Kidney (tissue), 13 donors: ENCODE measurements at regions not wholly inside any gene's neighbourhood (a gene's known extent, or its start where the extent isn't known, plus 50 kb on each side); places are given as distances from the start of the nearest gene placed in this dataset.

Experiments used
- DNase-seq, 5 donors: peaks; one replicate each; pipeline ENCODE4 v3.0.0-alpha.2; 2013 to 2020
- FAIRE-seq: peaks from 2 replicates; lab custom pipeline; 2012; peaks lifted over from hg19 to GRCh38; lab: Jason Lieb, UNC
- H3K27ac ChIP-seq, 2 donors: one replicate each; pipeline ENCODE4 v1.7.0; 2013; ENCODE audit warnings: low read depth in 2 of 2, low read length in 2 of 2, inconsistent platforms in 1 of 2
- H3K27me3 ChIP-seq: one replicate; pipeline ENCODE4 v1.7.1; 2013; ENCODE audit warnings: low read length, inconsistent platforms; ENCODE audit not compliant: control insufficient read depth, insufficient read depth
- H3K36me3 ChIP-seq, 3 donors: one replicate each; pipeline versions ENCODE4 v1.7.0 to v1.7.1; 2013; ENCODE audit warnings: low read length in 3 of 3, control low read depth in 1 of 3, inconsistent platforms in 1 of 3; ENCODE audit not compliant: insufficient read depth in 3 of 3, control insufficient read depth in 2 of 3
- H3K4me1 ChIP-seq, 3 donors: one replicate each; pipeline versions ENCODE4 v1.7.0 to v1.7.1; 2013; ENCODE audit warnings: low read length in 3 of 3, inconsistent platforms in 1 of 3, low read depth in 1 of 3; ENCODE audit not compliant: control insufficient read depth in 2 of 3, insufficient read depth in 2 of 3
- H3K4me3 ChIP-seq, 3 donors: one replicate each; pipeline versions ENCODE4 v1.7.0 to v1.8.1; 2013; ENCODE audit warnings: low read length in 3 of 3, control low read depth in 1 of 3, inconsistent platforms in 1 of 3
- H3K9ac ChIP-seq, 3 donors: one replicate each; pipeline versions ENCODE4 v1.7.0 to v1.7.1; 2013; ENCODE audit warnings: low read length in 3 of 3, control low read depth in 1 of 3, inconsistent platforms in 1 of 3
- H3K9me3 ChIP-seq, 3 donors: one replicate each; pipeline versions ENCODE4 v1.7.0 to v1.7.1; 2013; ENCODE audit warnings: low read length in 3 of 3, control low read depth in 1 of 3, inconsistent platforms in 1 of 3; ENCODE audit not compliant: control insufficient read depth in 2 of 3, insufficient read depth in 1 of 3
- intact Hi-C: fragments of 100-400 bp; cut with DNase I; formaldehyde crosslinking; loops from one replicate; pipeline ENCODE4 v1.11.1; 2022
- TF ChIP-seq, protein P1 (sequence below): IDR thresholded peaks from 3 replicates; pipeline ENCODE4 v1.5.1; 2012; ENCODE audit warnings: mild to moderate bottlenecking, moderate library complexity, borderline replicate concordance; ENCODE audit not compliant: insufficient read depth; ENCODE audit errors: extremely low read depth
- donor health status: control.
- donor health status: control.
- donor health status: control.
- donor health status: control.
- donor health status: control.
- donor health status: DM: yes; HTN: yes; CAD: no.
- donor health status: Normal renal cell carcinoma (clear cell type).

- peak; percentile 99 for FAIRE-seq
- intact Hi-C loops, result no loop called here
- H3K4me1 ChIP-seq, result no peaks in the 10 kb centered on the region
- H3K27ac ChIP-seq, result no peak overlapping the region
- H3K9ac ChIP-seq, result no peak overlapping the region
- H3K27me3 ChIP-seq, result no peaks in the 10 kb centered on the region
- TF ChIP-seq, protein P1, sequence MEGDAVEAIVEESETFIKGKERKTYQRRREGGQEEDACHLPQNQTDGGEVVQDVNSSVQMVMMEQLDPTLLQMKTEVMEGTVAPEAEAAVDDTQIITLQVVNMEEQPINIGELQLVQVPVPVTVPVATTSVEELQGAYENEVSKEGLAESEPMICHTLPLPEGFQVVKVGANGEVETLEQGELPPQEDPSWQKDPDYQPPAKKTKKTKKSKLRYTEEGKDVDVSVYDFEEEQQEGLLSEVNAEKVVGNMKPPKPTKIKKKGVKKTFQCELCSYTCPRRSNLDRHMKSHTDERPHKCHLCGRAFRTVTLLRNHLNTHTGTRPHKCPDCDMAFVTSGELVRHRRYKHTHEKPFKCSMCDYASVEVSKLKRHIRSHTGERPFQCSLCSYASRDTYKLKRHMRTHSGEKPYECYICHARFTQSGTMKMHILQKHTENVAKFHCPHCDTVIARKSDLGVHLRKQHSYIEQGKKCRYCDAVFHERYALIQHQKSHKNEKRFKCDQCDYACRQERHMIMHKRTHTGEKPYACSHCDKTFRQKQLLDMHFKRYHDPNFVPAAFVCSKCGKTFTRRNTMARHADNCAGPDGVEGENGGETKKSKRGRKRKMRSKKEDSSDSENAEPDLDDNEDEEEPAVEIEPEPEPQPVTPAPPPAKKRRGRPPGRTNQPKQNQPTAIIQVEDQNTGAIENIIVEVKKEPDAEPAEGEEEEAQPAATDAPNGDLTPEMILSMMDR, result no peak
- DNase-seq, result no peak
- H3K4me3 ChIP-seq, result no peak overlapping the region
- no peaks in the 10 kb centered on the region for H3K9me3 ChIP-seq
- H3K36me3 ChIP-seq, result no peaks in the 10 kb centered on the region
These were observed 121.3 kb upstream of the C1GALT1 start for GRCh38 chr7:7060828-7061599.

DNA sequence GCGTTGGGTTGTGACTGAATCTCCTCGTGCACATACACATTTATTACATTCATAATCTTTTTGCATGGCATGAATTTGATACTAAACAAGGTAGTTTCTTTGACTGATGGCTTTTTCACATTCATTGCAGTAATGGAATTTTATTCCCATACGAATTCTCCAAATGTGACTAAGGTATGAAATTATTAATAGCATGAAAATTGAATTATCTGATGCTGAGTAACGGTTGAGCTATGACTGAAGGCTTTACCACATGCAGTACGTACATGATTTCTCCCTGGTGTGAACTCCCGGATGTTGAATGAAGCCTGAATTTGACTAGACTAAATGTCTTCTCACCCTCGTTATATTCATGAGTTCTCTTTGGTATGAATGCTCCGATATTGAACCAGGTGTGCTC lies 104.4 kb upstream of the C1GALT1 start:
- TF ChIP-seq, protein P1, result no peak
- Histone ChIP-seq H3K4me1 (no peaks in the 10 kb centered on the region), H3K9ac (no peak overlapping the region), H3K27me3 (no peaks in the 10 kb centered on the region), H3K9me3 (no peaks in the 10 kb centered on the region), H3K27ac (no peak overlapping the region), H3K4me3 (no peak overlapping the region), H3K36me3 (no peaks in the 10 kb centered on the region)
- intact Hi-C loops, result no loop called here
- DNase-seq (no peak), FAIRE-seq (no peak)

GRCh38 chr7:7080802-7081201 lies 101.5 kb upstream of the C1GALT1 start:
- Histone ChIP-seq H3K4me3 (no peak overlapping the region), H3K27me3 (no peaks in the 10 kb centered on the region), H3K9ac (no peak overlapping the region), H3K27ac (no peak overlapping the region), H3K4me1 (no peaks in the 10 kb centered on the region), H3K9me3 (no peaks in the 10 kb centered on the region), H3K36me3 (no peaks in the 10 kb centered on the region)
- intact Hi-C loops, result no loop called here
- TF ChIP-seq, protein P1, result no peak
- no peak for FAIRE-seq
- no peak for DNase-seq
